ENCODE measurements at regions not wholly inside any gene's neighbourhood (a gene's known extent, or its start where the extent isn't known, plus 50 kb on each side); places are given as distances from the start of the nearest gene placed in this dataset.

DNA sequence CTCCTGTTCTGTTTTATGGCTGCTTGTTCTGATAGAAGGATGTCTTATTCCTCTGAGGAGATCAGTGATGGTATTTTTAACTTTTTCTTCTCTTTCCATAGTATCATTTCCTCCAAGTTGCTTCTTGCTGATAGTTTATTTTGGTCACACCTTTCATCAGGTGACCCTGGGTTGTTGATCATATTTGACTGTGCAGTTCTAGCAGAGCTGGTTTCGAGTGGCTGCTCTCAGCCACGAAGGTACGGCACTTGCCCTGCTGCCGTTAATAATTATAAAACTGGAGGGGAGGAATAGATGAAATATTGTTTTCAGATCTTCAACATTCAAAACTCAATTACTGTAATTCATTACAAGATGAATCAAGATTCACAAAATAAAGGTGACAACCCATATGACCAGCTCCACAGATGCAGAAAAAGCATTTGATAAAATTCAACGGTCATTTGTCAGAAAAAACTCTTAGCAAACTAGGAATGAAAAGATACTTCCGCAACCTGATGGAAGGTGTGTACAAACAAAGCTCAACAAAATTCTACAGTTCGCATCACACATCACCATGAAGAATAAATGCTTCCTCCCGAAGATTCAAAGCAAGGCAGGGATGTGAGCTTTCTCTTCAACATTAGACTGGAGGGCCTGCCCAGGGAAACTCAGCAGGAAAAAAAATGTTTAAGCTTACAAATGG is 59.2 kb upstream of the RTL6 start:
- TF ChIP-seq CTCF (conservative IDR thresholded peaks at IDR 0.05; ENCODE audit: low read depth, low read length) = no peak
- no peak for DNase-seq (ENCODE audit: low read depth)
- no peak overlapping the region for H3K4me3 ChIP-seq (ENCODE audit: low read depth, low read length)

DNA sequence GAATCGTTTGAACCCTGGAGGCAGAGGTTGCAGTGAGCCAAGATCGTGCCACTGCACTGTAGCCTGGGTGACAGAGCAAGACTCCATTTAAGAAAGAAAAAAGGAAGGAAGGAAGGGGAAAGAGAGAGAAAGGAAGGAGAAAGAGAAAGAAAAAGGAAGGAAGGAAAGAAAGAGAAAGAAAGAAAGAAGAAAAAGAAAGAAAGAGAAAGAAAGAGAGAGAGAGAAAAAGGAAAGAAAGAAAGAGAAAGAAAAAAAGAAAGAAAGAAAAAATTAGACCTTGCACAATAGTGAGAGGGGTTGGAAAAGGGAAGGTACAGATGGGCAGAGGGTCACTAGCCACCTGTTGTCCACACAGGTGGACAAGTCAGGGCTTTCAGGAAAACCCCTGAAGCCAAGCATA is 57.6 kb upstream of the RTL6 start:
- TF ChIP-seq CTCF (conservative IDR thresholded peaks at IDR 0.05; ENCODE audit: low read depth, low read length) = no peak
- no peak overlapping the region for H3K4me3 ChIP-seq (ENCODE audit: low read depth, low read length)
- DNase-seq (ENCODE audit: low read depth) = no peak

GRCh38 chr22:44555046-44555445 is 57.0 kb upstream of the RTL6 start:
- no peak for TF ChIP-seq CTCF (conservative IDR thresholded peaks at IDR 0.05; ENCODE audit: low read depth, low read length)
- DNase-seq (ENCODE audit: low read depth) = no peak
- H3K4me3 ChIP-seq (ENCODE audit: low read depth, low read length) = no peak overlapping the region

- DNase-seq (ENCODE audit: low read depth) = no peak
- TF ChIP-seq CTCF (conservative IDR thresholded peaks at IDR 0.05; ENCODE audit: low read depth, low read length) = no peak
- H3K4me3 ChIP-seq (ENCODE audit: low read depth, low read length) = no peak overlapping the region
These were observed 56.4 kb upstream of the RTL6 start for GRCh38 chr22:44554411-44554810.

- peak; percentile 23 for DNase-seq (ENCODE audit: low read depth)
- no peak for TF ChIP-seq CTCF (conservative IDR thresholded peaks at IDR 0.05; ENCODE audit: low read depth, low read length)
- peak overlapping the region; percentile 6 for H3K4me3 ChIP-seq (ENCODE audit: low read depth, low read length)
These were observed 52.9 kb upstream of the RTL6 start for GRCh38 chr22:44550711-44551491.

DNA sequence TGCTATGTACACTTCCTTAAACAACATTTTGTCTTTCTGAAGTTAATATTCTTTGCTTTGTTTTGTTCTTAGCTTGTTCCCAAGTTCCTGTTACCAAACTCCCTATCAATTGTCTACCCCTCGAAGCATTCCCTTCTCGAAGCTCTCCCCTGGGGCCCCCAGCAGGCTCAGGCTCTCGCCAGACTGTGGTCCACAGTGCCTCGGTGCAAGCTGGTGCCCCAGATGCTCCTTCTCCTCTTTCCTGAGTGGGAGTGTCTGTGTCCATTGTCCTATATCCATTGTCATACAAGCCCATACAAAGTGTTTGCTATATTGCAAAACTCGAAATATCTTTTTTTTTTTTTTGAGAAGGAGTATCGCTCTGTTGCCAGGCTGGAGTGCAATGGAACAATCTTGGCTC is 51.7 kb upstream of the RTL6 start:
- no peak for TF ChIP-seq CTCF (conservative IDR thresholded peaks at IDR 0.05; ENCODE audit: low read depth, low read length)
- H3K4me3 ChIP-seq (ENCODE audit: low read depth, low read length) = no peak overlapping the region

More for the DNA sequence above, 51.7 kb upstream of the RTL6 start:
- DNase-seq (ENCODE audit: low read depth) = no peak
